K562 (cell line): ENCODE measurements at regions not wholly inside any gene's neighbourhood (a gene's known extent, or its start where the extent isn't known, plus 50 kb on each side); places are given as distances from the start of the nearest gene placed in this dataset.

ENCODE experiments used
- ATAC-seq: fragments of 200-7000 bp; cut with Tn5 transposase; 3 replicates; pipeline ENCODE4 v1.9.1; 2020; ENCODE audit warnings: moderate library complexity
- BruUV-seq: library from RNA; stranded (reverse); fragments of 400-500 nt; replicated peaks from 2 replicates; lab custom pipeline; 2021; lab: Mats Ljungman, UMichigan
- CTCF ChIA-PET: fragments of 300-600 bp; formaldehyde crosslinking; extraction: SDS; loops from one replicate; lab custom pipeline; 2021; ENCODE audit warnings: low intra/inter-chr PET ratio; lab: Yijun Ruan, JAX
- POLR2A ChIA-PET: fragments of 300-600, 350-650 bp; sonication (Branson Sonifier 250); formaldehyde crosslinking; extraction: SDS; loops from one replicate; lab custom pipeline; 2021; ENCODE audit warnings: antibody characterized with exemption, inconsistent platforms; lab: Yijun Ruan, JAX
- DNase-seq, 4 experiments: peaks; one replicate each; pipeline versions ENCODE4 v3.0.0 to v3.0.0-alpha.2; 2011 to 2018; ENCODE audit warnings: low spot score in 3 of 4, mixed read lengths in 3 of 4; ENCODE audit errors: extremely low read depth in 1 of 4
- FAIRE-seq: peaks from 2 replicates; lab custom pipeline; 2011; peaks lifted over from hg19 to GRCh38; lab: Jason Lieb, UNC
- H2AFZ ChIP-seq: 2 replicates; pipeline ENCODE4 v1.6.0; 2011; ENCODE audit warnings: low read depth, low read length, control low read depth, inconsistent platforms
- H3K27ac ChIP-seq: fragments of 200-600 bp; 3 replicates; pipeline ENCODE4 v1.8.0; 2011; ENCODE audit warnings: low read depth, mild to moderate bottlenecking, control low read depth, inconsistent platforms, low read length, moderate library complexity, mixed read lengths; ENCODE audit errors: extremely low read depth
- H3K27me3 ChIP-seq, 2 experiments: fragments of 300-600 bp in 1 of 2; 2 replicates in 1 of 2; 3 replicates in 1 of 2; pipeline versions ENCODE4 v1.6.0 to v1.8.0; 2011; ENCODE audit warnings: inconsistent platforms in 2 of 2, low read length in 2 of 2, mild to moderate bottlenecking in 1 of 2, mixed read lengths in 1 of 2, moderate library complexity in 1 of 2; ENCODE audit not compliant: control insufficient read depth in 2 of 2, insufficient read depth in 2 of 2
- H3K36me3 ChIP-seq: fragments of 300-600 bp; 3 replicates; pipeline ENCODE4 v1.8.0; 2011; ENCODE audit warnings: mild to moderate bottlenecking, low read length, inconsistent platforms; ENCODE audit not compliant: control insufficient read depth, insufficient read depth
- H3K4me1 ChIP-seq, 2 experiments: fragments of 200-600 bp in 1 of 2; replicated peaks in 1 of 2; 2 replicates in 1 of 2; 3 replicates in 1 of 2; pipeline versions ENCODE4 v1.5.1 to v1.8.0; 2011; ENCODE audit warnings: inconsistent platforms in 2 of 2, low read length in 2 of 2, mild to moderate bottlenecking in 1 of 2, mixed read lengths in 1 of 2, moderate library complexity in 1 of 2; ENCODE audit not compliant: control insufficient read depth in 2 of 2, insufficient read depth in 2 of 2
- H3K4me2 ChIP-seq: 2 replicates; pipeline ENCODE4 v1.6.1; 2011; ENCODE audit warnings: low read length, control low read depth, inconsistent platforms, mixed read lengths; ENCODE audit not compliant: insufficient read depth
- H3K4me3 ChIP-seq: fragments of 200-600 bp; sonication (generic), shearing (Covaris generic); 2 replicates; pipeline ENCODE4 v1.5.1; 2016; ENCODE audit warnings: control low read depth, inconsistent platforms
- H3K79me2 ChIP-seq: fragments of 200-600 bp; 3 replicates; pipeline ENCODE4 v1.8.0; 2011; ENCODE audit warnings: low read length, inconsistent platforms; ENCODE audit not compliant: control insufficient read depth, insufficient read depth
- H3K9ac ChIP-seq, 2 experiments: 2 replicates each; pipeline versions ENCODE4 v1.6.0 to v1.6.1; 2011; ENCODE audit warnings: low read depth in 2 of 2, low read length in 2 of 2, control low read depth in 1 of 2, inconsistent platforms in 1 of 2, mild to moderate bottlenecking in 1 of 2, mixed read lengths in 1 of 2; ENCODE audit not compliant: insufficient read depth in 1 of 2
- H3K9me1 ChIP-seq: one replicate; pipeline ENCODE4 v1.6.0; 2011; ENCODE audit warnings: inconsistent platforms, mild to moderate bottlenecking, low read length, moderate library complexity; ENCODE audit not compliant: control insufficient read depth, insufficient read depth
- H3K9me3 ChIP-seq: replicated peaks from 2 replicates; pipeline ENCODE4 v1.5.1; 2011; ENCODE audit warnings: low read depth, low read length, inconsistent platforms; ENCODE audit not compliant: control insufficient read depth, insufficient read depth
- H4K20me1 ChIP-seq: replicated peaks from 2 replicates; pipeline ENCODE4 v1.6.1; 2011; ENCODE audit warnings: low read length, inconsistent platforms, mixed read lengths; ENCODE audit not compliant: control insufficient read depth, insufficient read depth
- CBX3 ChIP-seq, 2 experiments: IDR thresholded peaks; 1 replicate in 1 of 2; 2 replicates in 1 of 2; pipeline ENCODE4 v1.6.1; 2012; ENCODE audit warnings: inconsistent platforms in 2 of 2, low read length in 2 of 2, borderline replicate concordance in 1 of 2, control low read depth in 1 of 2
- HMGXB4 ChIP-seq: sonication (generic); formaldehyde crosslinking; IDR thresholded peaks from 2 replicates; pipeline ENCODE4 v1.8.1; 2023; ENCODE audit warnings: mild to moderate bottlenecking, missing genetic modification reagents
- MEF2D ChIP-seq: conservative IDR thresholded peaks from 2 replicates; pipeline ENCODE4 v1.6.1; 2016; ENCODE audit warnings: low read depth, missing genetic modification characterization, missing compliant biosample characterization
- TOE1 ChIP-seq, 2 experiments: fragments of 450-650 bp in 1 of 2; sonication (generic) in 1 of 2; formaldehyde crosslinking in 1 of 2; IDR thresholded peaks; 2 replicates each; pipeline versions ENCODE4 v1.7.1 to v1.8.0; 2016 to 2022; ENCODE audit warnings: borderline replicate concordance in 2 of 2, mild to moderate bottlenecking in 2 of 2, antibody characterized with exemption in 1 of 2, inconsistent platforms in 1 of 2, low read depth in 1 of 2, missing genetic modification reagents in 1 of 2, moderate library complexity in 1 of 2
- XRCC5 ChIP-seq: fragments of 200-400 bp; formaldehyde crosslinking; IDR thresholded peaks from 2 replicates; pipeline ENCODE4 v1.6.1; 2017; ENCODE audit warnings: low read depth, mild to moderate bottlenecking, low read length
- ZBTB7A ChIP-seq: IDR thresholded peaks from 2 replicates; pipeline ENCODE4 v1.6.1; 2011; ENCODE audit warnings: low read depth, mild to moderate bottlenecking, low read length, moderate library complexity, borderline replicate concordance; ENCODE audit not compliant: control insufficient read depth
- WGBS: fragments of 100-300 bp; shearing (Covaris generic); methylation state at CpG from one replicate; pipeline ENCODE4 v1.1.6; 2016; ENCODE audit warnings: low coverage, mixed read lengths; ENCODE audit not compliant: insufficient coverage; ENCODE audit errors: missing lambda C conversion rate; 5-methylcytosine and 5-hydroxymethylcytosine counted together
- in situ Hi-C: fragments of 300-500 bp; cut with MboI; formaldehyde crosslinking; loops from 4 replicates; pipeline ENCODE4 v1.15.0; 2018; ENCODE audit warnings: inconsistent platforms, mixed read lengths
- intact Hi-C: fragments of 100-400 bp; cut with micrococcal nuclease; formaldehyde crosslinking; loops from 2 replicates; pipeline ENCODE4 v1.14.2; 2022

DNA sequence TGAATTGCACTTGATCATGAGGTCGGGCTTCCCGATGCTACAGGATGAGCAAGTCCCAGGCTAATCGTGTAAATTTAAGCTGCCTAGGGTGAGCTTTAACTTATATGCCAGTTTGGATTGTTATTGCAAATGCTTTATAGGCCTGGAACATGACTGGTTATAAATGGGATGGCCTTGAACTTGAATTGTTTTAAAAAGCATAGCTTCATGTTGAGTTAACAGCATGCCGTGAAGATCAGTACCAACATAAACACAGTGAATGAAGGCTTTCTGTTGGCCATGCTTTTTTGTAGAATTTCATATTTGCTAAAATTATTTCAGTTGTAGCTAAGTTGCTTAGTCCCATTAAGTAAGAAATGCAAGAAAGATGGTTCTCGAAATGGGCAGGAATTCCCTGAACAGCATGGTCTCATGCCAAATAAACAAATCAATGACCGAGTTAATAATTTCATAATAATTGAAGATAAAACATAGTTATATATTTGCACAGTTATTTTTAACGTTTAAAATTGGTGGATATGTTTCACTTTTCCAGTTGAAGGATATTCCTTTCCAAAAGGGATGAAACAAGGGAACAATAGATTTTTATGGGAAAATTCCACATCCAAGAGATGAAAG, 76.6 kb upstream of the ARID1B start:
- POLR2A ChIA-PET: interaction anchor here (0.5 to 1.6 kb wide), 5 partner anchors 12 to 244 kb away, joined by 3 to 4 read pairs (median 3); no protein-coding TSS in a partner anchor
- ATAC-seq: no peak
- WGBS: 16% methylated on average over 7 of the region's 7 CpGs

More for the DNA sequence above, 76.6 kb upstream of the ARID1B start:
- intact Hi-C loops (no loop called here), in situ Hi-C loops (no loop called here)
- Histone ChIP-seq H4K20me1 (no peaks in the 10 kb centered on the region), H2AFZ (no peak overlapping the region), H3K4me1 (0 out of 5 replicates have a peak, but pooled peaks cover 0 to 2% of the 10 kb centered on the region in 2 experiments), H3K27ac (no peak overlapping the region), H3K9me1 (no peaks in the 10 kb centered on the region), H3K9me3 (no peaks in the 10 kb centered on the region), H3K4me3 (no peak overlapping the region), H3K79me2 (no peaks in the 10 kb centered on the region), H3K9ac (no peak overlapping the region), H3K36me3 (no peaks in the 10 kb centered on the region), H3K27me3 (peaks cover 26 to 32% of the 10 kb centered on the region in 2 experiments), H3K4me2 (no peak overlapping the region)
- no peak for TF ChIP-seq CBX3 (IDR thresholded peaks at IDR 0.05; ENCODE audit: borderline replicate concordance in 1 of 2, low read length in 2 of 2)
- no peak for TF ChIP-seq HMGXB4 (CRISPR knock-in tag)
- TF ChIP-seq ZBTB7A: no peak
- no peak for TF ChIP-seq MEF2D (tag)
- TF ChIP-seq TOE1 (IDR thresholded peaks at IDR 0.05; ENCODE audit: borderline replicate concordance): no peak
- no peak for TF ChIP-seq TOE1 (CRISPR knock-in tag; IDR thresholded peaks at IDR 0.05; ENCODE audit: borderline replicate concordance, low read depth)
- no peak for TF ChIP-seq XRCC5
- DNase-seq (no peak), FAIRE-seq (no peak)
- CTCF ChIA-PET: no interaction called here
- no TSS peak for BruUV-seq
